Stimulated activated CD8-positive, alpha-beta memory T cell treated with anti-CD3 and anti-CD28 coated beads, Interleukin-7, amount 100 ng/mL, for 48 hours (primary cell): ENCODE measurements at regions not wholly inside any gene's neighbourhood (a gene's known extent, or its start where the extent isn't known, plus 50 kb on each side); places are given as distances from the start of the nearest gene placed in this dataset.

Source experiments
- DNase-seq, 2 donors: peaks; one replicate each; pipeline ENCODE4 v3.0.0-alpha.2; 2020; ENCODE audit warnings: low read depth in 1 of 2; ENCODE audit errors: extremely low read depth in 1 of 2

- DNase-seq, result no peak
These were observed 600.3 kb downstream of the CDH26 start for GRCh38 chr20:60558486-60558885.

- no peak for DNase-seq
These were observed 601.2 kb downstream of the CDH26 start for GRCh38 chr20:60559462-60559861.

- no peak for DNase-seq
These were observed 602.8 kb downstream of the CDH26 start for GRCh38 chr20:60561052-60561451.

- DNase-seq, result no peak
These were observed 606.9 kb downstream of the CDH26 start for GRCh38 chr20:60565083-60565482.

GRCh38 chr20:60565551-60565950, 607.3 kb downstream of the CDH26 start:
- DNase-seq, result no peak

- DNase-seq, result no peak
These were observed 610.9 kb downstream of the CDH26 start for GRCh38 chr20:60569116-60569515.

- DNase-seq, result no peak
These were observed 612.5 kb downstream of the CDH26 start for GRCh38 chr20:60570481-60571277.

GRCh38 chr20:60573003-60573680, 614.9 kb downstream of the CDH26 start:
- DNase-seq, result no peak

- DNase-seq, result no peak
These were observed 618.0 kb downstream of the CDH26 start for GRCh38 chr20:60576236-60576635.

GRCh38 chr20:60579941-60580515, 621.8 kb downstream of the CDH26 start:
- no peak for DNase-seq

- no peak for DNase-seq
These were observed 623.4 kb downstream of the CDH26 start for GRCh38 chr20:60581606-60582115.

GRCh38 chr20:60583741-60584140, 625.5 kb downstream of the CDH26 start:
- DNase-seq, result no peak

GRCh38 chr20:60584221-60584620, 626.0 kb downstream of the CDH26 start:
- DNase-seq, result no peak

- no peak for DNase-seq
These were observed 627.4 kb downstream of the CDH26 start for GRCh38 chr20:60585651-60586050.

- DNase-seq, result no peak
These were observed 628.2 kb downstream of the CDH26 start for GRCh38 chr20:60586269-60587050.

GRCh38 chr20:60587986-60588385, 629.8 kb downstream of the CDH26 start:
- no peak for DNase-seq

- DNase-seq, result no peak
These were observed 631.4 kb downstream of the CDH26 start for GRCh38 chr20:60589623-60590022.

- no peak for DNase-seq
These were observed 633.1 kb downstream of the CDH26 start for GRCh38 chr20:60591172-60591799.

- DNase-seq, result no peak
These were observed 640.3 kb downstream of the CDH26 start for GRCh38 chr20:60598528-60598927.

GRCh38 chr20:60599381-60599780, 641.2 kb downstream of the CDH26 start:
- no peak for DNase-seq

- DNase-seq, result no peak
These were observed 641.8 kb downstream of the CDH26 start for GRCh38 chr20:60600036-60600435.
